Neural crest cell (in vitro differentiated cells): ENCODE measurements at regions not wholly inside any gene's neighbourhood (a gene's known extent, or its start where the extent isn't known, plus 50 kb on each side); places are given as distances from the start of the nearest gene placed in this dataset.

ENCODE experiments used
- DNase-seq: peaks from one replicate; pipeline ENCODE4 v3.0.0; 2021; ENCODE audit warnings: low read depth, mixed read lengths, low spot score
- H3K27ac Mint-ChIP-seq: one replicate; pipeline ENCODE4 v1.8.0; 2021; ENCODE audit warnings: mild to moderate bottlenecking, mixed read lengths; ENCODE audit not compliant: unreplicated experiment
- H3K27me3 Mint-ChIP-seq: 2 replicates; pipeline ENCODE4 v1.8.0; 2021; ENCODE audit warnings: low read depth, mild to moderate bottlenecking, mixed read lengths
- H3K36me3 Mint-ChIP-seq: 2 replicates; pipeline ENCODE4 v1.8.0; 2021; ENCODE audit warnings: low read depth, mild to moderate bottlenecking, mixed read lengths
- H3K4me1 Mint-ChIP-seq: 2 replicates; pipeline ENCODE4 v1.8.0; 2021; ENCODE audit warnings: mixed read lengths
- H3K4me3 Mint-ChIP-seq: one replicate; pipeline ENCODE4 v1.8.0; 2021; ENCODE audit warnings: mild to moderate bottlenecking, mixed read lengths
- H3K9me3 Mint-ChIP-seq: 2 replicates; pipeline ENCODE4 v1.8.0; 2021; ENCODE audit warnings: mixed read lengths
- TF ChIP-seq, protein P1 (sequence below): fragments of 200-600 bp; sonication (generic); conservative IDR thresholded peaks from 2 replicates; pipeline ENCODE4 v1.5.0; 2021; ENCODE audit warnings: antibody characterized with exemption, mild to moderate bottlenecking

- no peak for DNase-seq
- no peaks in the 10 kb centered on the region for H3K36me3 Mint-ChIP-seq
- H3K27ac Mint-ChIP-seq, result peak overlapping the region; percentile 93
- no peaks in the 10 kb centered on the region for H3K27me3 Mint-ChIP-seq
- TF ChIP-seq, protein P1, sequence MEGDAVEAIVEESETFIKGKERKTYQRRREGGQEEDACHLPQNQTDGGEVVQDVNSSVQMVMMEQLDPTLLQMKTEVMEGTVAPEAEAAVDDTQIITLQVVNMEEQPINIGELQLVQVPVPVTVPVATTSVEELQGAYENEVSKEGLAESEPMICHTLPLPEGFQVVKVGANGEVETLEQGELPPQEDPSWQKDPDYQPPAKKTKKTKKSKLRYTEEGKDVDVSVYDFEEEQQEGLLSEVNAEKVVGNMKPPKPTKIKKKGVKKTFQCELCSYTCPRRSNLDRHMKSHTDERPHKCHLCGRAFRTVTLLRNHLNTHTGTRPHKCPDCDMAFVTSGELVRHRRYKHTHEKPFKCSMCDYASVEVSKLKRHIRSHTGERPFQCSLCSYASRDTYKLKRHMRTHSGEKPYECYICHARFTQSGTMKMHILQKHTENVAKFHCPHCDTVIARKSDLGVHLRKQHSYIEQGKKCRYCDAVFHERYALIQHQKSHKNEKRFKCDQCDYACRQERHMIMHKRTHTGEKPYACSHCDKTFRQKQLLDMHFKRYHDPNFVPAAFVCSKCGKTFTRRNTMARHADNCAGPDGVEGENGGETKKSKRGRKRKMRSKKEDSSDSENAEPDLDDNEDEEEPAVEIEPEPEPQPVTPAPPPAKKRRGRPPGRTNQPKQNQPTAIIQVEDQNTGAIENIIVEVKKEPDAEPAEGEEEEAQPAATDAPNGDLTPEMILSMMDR, result no peak
- H3K4me3 Mint-ChIP-seq, result no peak overlapping the region
- H3K4me1 Mint-ChIP-seq, result peaks cover 28% of the 10 kb centered on the region
- peaks cover 5% of the 10 kb centered on the region for H3K9me3 Mint-ChIP-seq
Observed at GRCh38 chr4:130147641-130148040, 1051.7 kb downstream of the C4orf33 start.

DNA sequence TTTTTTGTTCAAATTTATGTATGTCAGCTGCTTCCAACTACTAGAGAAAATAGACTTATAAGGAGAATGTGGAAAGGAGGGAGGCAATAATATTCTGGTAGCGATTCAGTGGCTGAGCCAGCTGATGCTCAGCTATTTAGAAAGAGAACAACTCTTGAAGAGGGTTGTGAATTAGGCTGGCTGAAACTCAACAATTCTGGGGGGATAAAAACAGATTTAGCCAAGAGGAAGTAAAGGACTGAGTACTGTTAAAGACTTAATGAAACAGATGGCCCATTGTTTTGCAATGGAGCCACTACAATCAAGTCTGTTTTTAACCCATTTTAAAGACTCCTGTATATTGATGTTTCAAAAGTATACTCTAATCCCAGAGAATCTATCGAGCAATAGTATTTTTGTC, 1058.9 kb downstream of the C4orf33 start:
- DNase-seq, result no peak
- H3K4me1 Mint-ChIP-seq, result peaks cover 10% of the 10 kb centered on the region
- H3K9me3 Mint-ChIP-seq, result peaks cover 9% of the 10 kb centered on the region
- H3K4me3 Mint-ChIP-seq, result no peak overlapping the region
- no peak overlapping the region for H3K27ac Mint-ChIP-seq
- TF ChIP-seq, protein P1, result no peak
- H3K27me3 Mint-ChIP-seq, result no peaks in the 10 kb centered on the region
- no peaks in the 10 kb centered on the region for H3K36me3 Mint-ChIP-seq

DNA sequence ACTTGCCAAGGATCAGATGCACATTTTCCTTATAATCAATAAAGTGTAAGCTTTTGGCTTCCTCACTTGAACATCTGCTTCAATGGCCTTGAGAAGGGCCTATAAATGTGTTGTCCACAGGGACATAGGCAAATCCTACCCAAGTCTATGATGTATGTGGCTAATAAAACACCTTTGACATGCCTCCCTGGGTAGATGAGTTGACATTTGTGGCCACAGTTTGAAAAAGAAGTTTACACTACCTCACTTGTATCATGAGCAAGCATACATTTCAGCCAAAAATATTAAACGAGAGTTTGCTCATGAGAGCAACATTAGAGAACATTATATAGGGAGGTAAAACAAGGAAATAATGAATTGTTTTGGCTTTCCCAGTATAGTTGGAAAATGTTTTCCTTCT, 1067.7 kb downstream of the C4orf33 start:
- H3K36me3 Mint-ChIP-seq, result no peaks in the 10 kb centered on the region
- no peaks in the 10 kb centered on the region for H3K27me3 Mint-ChIP-seq
- TF ChIP-seq, protein P1, result no peak
- DNase-seq, result no peak
- peaks cover 3% of the 10 kb centered on the region for H3K4me1 Mint-ChIP-seq
- no peak overlapping the region for H3K4me3 Mint-ChIP-seq
- peaks cover 4% of the 10 kb centered on the region for H3K9me3 Mint-ChIP-seq
- H3K27ac Mint-ChIP-seq, result no peak overlapping the region

GRCh38 chr4:130165381-130165780, 1069.4 kb downstream of the C4orf33 start:
- TF ChIP-seq, protein P1, result no peak
- Mint-ChIP-seq H3K4me3 (no peak overlapping the region), H3K27me3 (no peaks in the 10 kb centered on the region), H3K36me3 (no peaks in the 10 kb centered on the region), H3K27ac (no peak overlapping the region), H3K9me3 (peaks cover under 1% of the 10 kb centered on the region), H3K4me1 (peaks cover 7% of the 10 kb centered on the region)
- DNase-seq, result no peak

- no peaks in the 10 kb centered on the region for H3K36me3 Mint-ChIP-seq
- no peaks in the 10 kb centered on the region for H3K9me3 Mint-ChIP-seq
Observed at GRCh38 chr4:130172156-130172555, 1076.2 kb downstream of the C4orf33 start.

More at GRCh38 chr4:130172156-130172555, 1076.2 kb downstream of the C4orf33 start:
- TF ChIP-seq, protein P1, result no peak
- Mint-ChIP-seq H3K27me3 (no peaks in the 10 kb centered on the region), H3K4me1 (peaks cover 7% of the 10 kb centered on the region), H3K4me3 (no peak overlapping the region), H3K27ac (no peak overlapping the region)
- no peak for DNase-seq
